Ascending aorta (tissue), 2 donors: ENCODE measurements at regions not wholly inside any gene's neighbourhood (a gene's known extent, or its start where the extent isn't known, plus 50 kb on each side); places are given as distances from the start of the nearest gene placed in this dataset.

Experiments used
- DNase-seq, 2 donors: peaks; one replicate each; pipeline ENCODE4 v3.0.0-alpha.2; 2019; ENCODE audit warnings: low spot score in 2 of 2
- H3K27ac ChIP-seq, 2 donors: fragments of 200-600 bp; sonication (generic); one replicate each; pipeline ENCODE4 v1.5.1; 2016 to 2017; ENCODE audit warnings: mild to moderate bottlenecking in 1 of 2
- H3K27me3 ChIP-seq: fragments of 200-600 bp; sonication (generic); one replicate; pipeline ENCODE4 v1.5.1; 2017
- H3K36me3 ChIP-seq, 2 donors: fragments of 200-600 bp; sonication (generic); one replicate each; pipeline ENCODE4 v1.5.1; 2016
- H3K4me1 ChIP-seq, 2 donors: fragments of 200-600 bp; sonication (generic); one replicate each; pipeline ENCODE4 v1.5.1; 2016 to 2017; ENCODE audit warnings: mild to moderate bottlenecking in 1 of 2
- H3K4me3 ChIP-seq, 2 donors: fragments of 200-600 bp; sonication (generic); one replicate each; pipeline ENCODE4 v1.5.1; 2016 to 2017; ENCODE audit warnings: mild to moderate bottlenecking in 1 of 2
- H3K9me3 ChIP-seq, 2 donors: fragments of 200-600 bp; sonication (generic); one replicate each; pipeline ENCODE4 v1.5.1; 2016
- intact Hi-C: fragments of 100-400 bp; cut with DNase I; formaldehyde crosslinking; loops from one replicate; pipeline ENCODE4 v1.15.1; 2023
- TF ChIP-seq, protein P1 (sequence below), 3 experiments: fragments of 200-600 bp in 2 of 3; fragments of 450-650 bp in 1 of 3; sonication (generic) in 2 of 3; IDR thresholded peaks; one replicate each; pipeline ENCODE4 v1.5.1; 2016 to 2019; ENCODE audit warnings: antibody characterized with exemption in 3 of 3, mild to moderate bottlenecking in 1 of 3, moderate library complexity in 1 of 3

GRCh38 chr6:159446340-159446739, 246.7 kb downstream of the SOD2 start:
- TF ChIP-seq, protein P1, sequence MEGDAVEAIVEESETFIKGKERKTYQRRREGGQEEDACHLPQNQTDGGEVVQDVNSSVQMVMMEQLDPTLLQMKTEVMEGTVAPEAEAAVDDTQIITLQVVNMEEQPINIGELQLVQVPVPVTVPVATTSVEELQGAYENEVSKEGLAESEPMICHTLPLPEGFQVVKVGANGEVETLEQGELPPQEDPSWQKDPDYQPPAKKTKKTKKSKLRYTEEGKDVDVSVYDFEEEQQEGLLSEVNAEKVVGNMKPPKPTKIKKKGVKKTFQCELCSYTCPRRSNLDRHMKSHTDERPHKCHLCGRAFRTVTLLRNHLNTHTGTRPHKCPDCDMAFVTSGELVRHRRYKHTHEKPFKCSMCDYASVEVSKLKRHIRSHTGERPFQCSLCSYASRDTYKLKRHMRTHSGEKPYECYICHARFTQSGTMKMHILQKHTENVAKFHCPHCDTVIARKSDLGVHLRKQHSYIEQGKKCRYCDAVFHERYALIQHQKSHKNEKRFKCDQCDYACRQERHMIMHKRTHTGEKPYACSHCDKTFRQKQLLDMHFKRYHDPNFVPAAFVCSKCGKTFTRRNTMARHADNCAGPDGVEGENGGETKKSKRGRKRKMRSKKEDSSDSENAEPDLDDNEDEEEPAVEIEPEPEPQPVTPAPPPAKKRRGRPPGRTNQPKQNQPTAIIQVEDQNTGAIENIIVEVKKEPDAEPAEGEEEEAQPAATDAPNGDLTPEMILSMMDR (IDR thresholded peaks at IDR 0.05) = no peak
- no peaks in the 10 kb centered on the region for H3K9me3 ChIP-seq
- H3K4me3 ChIP-seq = no peak overlapping the region
- no peaks in the 10 kb centered on the region for H3K4me1 ChIP-seq
- intact Hi-C loops = no loop called here
- no peaks in the 10 kb centered on the region for H3K27me3 ChIP-seq
- H3K27ac ChIP-seq = no peak overlapping the region
- H3K36me3 ChIP-seq = no peaks in the 10 kb centered on the region
- DNase-seq = no peak

DNA sequence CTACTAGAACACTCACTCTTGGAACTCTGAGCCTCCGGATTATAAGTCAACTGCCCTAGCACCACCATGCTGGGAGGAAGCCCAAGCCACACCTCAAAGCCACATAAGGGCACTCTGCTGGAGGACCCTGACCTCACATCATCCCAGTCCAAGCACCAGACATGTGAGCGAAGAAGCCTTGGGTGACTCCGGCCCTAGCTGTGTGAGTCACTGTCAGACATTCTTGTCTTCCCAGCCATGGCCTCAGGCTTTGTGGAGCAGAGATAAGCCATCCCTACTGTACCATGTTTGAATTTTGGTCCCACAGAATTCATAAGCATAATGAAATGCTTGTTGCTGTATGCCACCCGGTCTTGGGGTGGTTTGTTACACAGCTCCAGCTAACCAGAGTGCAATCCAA, 247.7 kb downstream of the SOD2 start:
- Histone ChIP-seq H3K9me3 (no peaks in the 10 kb centered on the region), H3K27me3 (no peaks in the 10 kb centered on the region), H3K27ac (no peak overlapping the region), H3K4me3 (no peak overlapping the region), H3K36me3 (no peaks in the 10 kb centered on the region), H3K4me1 (no peaks in the 10 kb centered on the region)
- intact Hi-C loops = no loop called here
- TF ChIP-seq, protein P1 (IDR thresholded peaks at IDR 0.05) = no peak
- no peak for DNase-seq

- no peak overlapping the region for H3K4me3 ChIP-seq
- TF ChIP-seq, protein P1 (IDR thresholded peaks at IDR 0.05) = no peak
- no peak overlapping the region for H3K27ac ChIP-seq
- intact Hi-C loops = no loop called here
- no peaks in the 10 kb centered on the region for H3K36me3 ChIP-seq
- DNase-seq = no peak
- H3K27me3 ChIP-seq = no peaks in the 10 kb centered on the region
- no peaks in the 10 kb centered on the region for H3K9me3 ChIP-seq
- no peaks in the 10 kb centered on the region for H3K4me1 ChIP-seq
Observed at GRCh38 chr6:159444056-159444760, 248.8 kb downstream of the SOD2 start.

DNA sequence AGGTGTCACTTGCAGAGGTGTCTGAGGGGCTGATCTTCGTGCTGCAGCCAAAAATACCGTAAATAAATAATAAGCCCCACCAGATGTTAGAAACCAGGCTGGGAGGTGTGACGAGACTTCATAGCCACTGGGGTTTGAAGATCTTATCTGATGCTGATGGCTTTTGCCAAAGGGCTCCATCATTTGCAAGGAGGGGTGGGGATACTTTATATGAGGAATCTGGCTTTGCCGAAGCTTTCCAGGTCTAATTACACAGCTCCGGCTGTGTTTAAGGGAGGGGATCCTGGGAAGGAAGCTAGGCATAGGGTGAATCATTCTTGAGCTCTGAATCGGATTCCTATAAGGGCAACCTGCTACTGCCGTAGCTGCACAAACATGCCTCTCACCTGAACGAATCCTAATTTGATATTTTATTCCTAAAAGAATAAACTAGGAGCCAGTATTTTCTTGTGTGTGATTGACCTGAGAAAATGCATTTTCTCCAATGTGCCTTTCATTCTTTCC, 249.6 kb downstream of the SOD2 start:
- DNase-seq = no peak
- no peak overlapping the region for H3K4me3 ChIP-seq
- H3K27me3 ChIP-seq = no peaks in the 10 kb centered on the region
- no peak overlapping the region for H3K27ac ChIP-seq
- intact Hi-C loops = no loop called here
- no peaks in the 10 kb centered on the region for H3K9me3 ChIP-seq
- no peaks in the 10 kb centered on the region for H3K36me3 ChIP-seq
- no peaks in the 10 kb centered on the region for H3K4me1 ChIP-seq
- TF ChIP-seq, protein P1 (IDR thresholded peaks at IDR 0.05) = no peak

DNA sequence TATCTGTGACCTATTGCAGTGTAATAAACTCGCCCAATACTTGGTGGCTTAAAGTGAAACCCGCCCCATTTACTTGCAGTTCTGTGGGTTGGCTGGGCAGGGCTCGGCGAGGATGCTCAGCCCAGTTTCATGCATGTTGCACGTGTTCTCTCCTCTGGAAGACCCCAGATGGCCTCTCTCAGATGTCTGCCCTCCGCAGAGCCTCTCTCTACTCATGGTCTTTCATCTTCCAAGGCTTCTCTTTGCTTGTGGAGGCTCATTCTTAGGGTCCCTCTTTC, 251.4 kb downstream of the SOD2 start:
- no peaks in the 10 kb centered on the region for H3K4me1 ChIP-seq
- TF ChIP-seq, protein P1 (IDR thresholded peaks at IDR 0.05) = no peak
- H3K36me3 ChIP-seq = no peaks in the 10 kb centered on the region
- intact Hi-C loops = no loop called here
- no peak for DNase-seq
- H3K4me3 ChIP-seq = no peak overlapping the region
- H3K9me3 ChIP-seq = no peaks in the 10 kb centered on the region
- no peaks in the 10 kb centered on the region for H3K27me3 ChIP-seq
- no peak overlapping the region for H3K27ac ChIP-seq
